H9 (cell line): ENCODE measurements at regions not wholly inside any gene's neighbourhood (a gene's known extent, or its start where the extent isn't known, plus 50 kb on each side); places are given as distances from the start of the nearest gene placed in this dataset.

Experiments used
- DNase-seq: peaks from one replicate; pipeline ENCODE4 v3.0.0-alpha.2; 2017
- H2AFZ ChIP-seq: one replicate; pipeline ENCODE4 v1.6.1; 2013; ENCODE audit warnings: mild to moderate bottlenecking, low read length, control low read depth, moderate library complexity
- H2AK5ac ChIP-seq: 2 replicates; pipeline ENCODE4 v1.6.1; 2013; ENCODE audit warnings: low read length, control low read depth, mixed read lengths; ENCODE audit not compliant: insufficient read length
- H2BK120ac ChIP-seq: one replicate; pipeline ENCODE4 v1.6.1; 2013; ENCODE audit warnings: low read depth, mild to moderate bottlenecking, low read length, control low read depth, inconsistent platforms; ENCODE audit not compliant: poor library complexity, severe bottlenecking
- H2BK12ac ChIP-seq: 2 replicates; pipeline ENCODE4 v1.6.1; 2013; ENCODE audit warnings: low read length, control low read depth, mixed read lengths, low read depth; ENCODE audit not compliant: insufficient read length
- H2BK15ac ChIP-seq: 2 replicates; pipeline ENCODE4 v1.6.1; 2013; ENCODE audit warnings: low read depth, low read length, control low read depth
- H2BK20ac ChIP-seq: one replicate; pipeline ENCODE4 v1.6.1; 2013; ENCODE audit warnings: low read depth, mild to moderate bottlenecking, low read length, control low read depth, inconsistent platforms; ENCODE audit not compliant: poor library complexity, severe bottlenecking
- H2BK5ac ChIP-seq: 2 replicates; pipeline ENCODE4 v1.6.1; 2013; ENCODE audit warnings: low read length, control low read depth, mixed read lengths; ENCODE audit not compliant: insufficient read length
- H3K14ac ChIP-seq: 2 replicates; pipeline ENCODE4 v1.6.1; 2013; ENCODE audit warnings: low read length, control low read depth; ENCODE audit not compliant: insufficient read depth
- H3K18ac ChIP-seq: 2 replicates; pipeline ENCODE4 v1.6.1; 2013; ENCODE audit warnings: low read depth, mild to moderate bottlenecking, mixed read lengths, low read length, control low read depth; ENCODE audit not compliant: insufficient read length
- H3K23ac ChIP-seq: 2 replicates; pipeline ENCODE4 v1.6.1; 2013; ENCODE audit warnings: low read length, control low read depth, mixed read lengths, low read depth; ENCODE audit not compliant: insufficient read length
- H3K23me2 ChIP-seq: 2 replicates; pipeline ENCODE4 v1.6.1; 2013; ENCODE audit warnings: low read depth, mild to moderate bottlenecking, mixed read lengths, low read length, control low read depth; ENCODE audit not compliant: insufficient read length, poor library complexity, severe bottlenecking
- H3K27ac ChIP-seq: 2 replicates; pipeline ENCODE4 v1.5.1; 2013; ENCODE audit warnings: low read length, control low read depth, mixed read lengths, low read depth; ENCODE audit not compliant: insufficient read length
- H3K27me3 ChIP-seq: 2 replicates; pipeline ENCODE4 v1.6.1; 2013; ENCODE audit warnings: low read length, control low read depth, inconsistent platforms; ENCODE audit not compliant: insufficient read depth
- H3K4ac ChIP-seq: 2 replicates; pipeline ENCODE4 v1.6.1; 2013; ENCODE audit warnings: low read depth, mild to moderate bottlenecking, control low read depth, inconsistent platforms, low read length, moderate library complexity
- H3K4me1 ChIP-seq: 2 replicates; pipeline ENCODE4 v1.6.1; 2013; ENCODE audit warnings: low read length, control low read depth, inconsistent platforms; ENCODE audit not compliant: insufficient read depth
- H3K4me2 ChIP-seq: 2 replicates; pipeline ENCODE4 v1.6.1; 2013; ENCODE audit warnings: low read length, control low read depth, mixed read lengths; ENCODE audit not compliant: insufficient read length, insufficient read depth
- H3K56ac ChIP-seq: 2 replicates; pipeline ENCODE4 v1.6.1; 2013; ENCODE audit warnings: low read depth, mild to moderate bottlenecking, mixed read lengths, low read length, control low read depth; ENCODE audit not compliant: insufficient read length
- H3K79me1 ChIP-seq: 2 replicates; pipeline ENCODE4 v1.6.1; 2013; ENCODE audit warnings: low read depth, mild to moderate bottlenecking, moderate library complexity, low read length, control low read depth, inconsistent platforms; ENCODE audit not compliant: insufficient read depth, poor library complexity, severe bottlenecking
- H3K79me2 ChIP-seq: 2 replicates; pipeline ENCODE4 v1.6.1; 2013; ENCODE audit warnings: low read length, control low read depth, inconsistent platforms; ENCODE audit not compliant: insufficient read depth
- H3K9ac ChIP-seq: 2 replicates; pipeline ENCODE4 v1.6.1; 2013; ENCODE audit warnings: low read length, control low read depth, mixed read lengths; ENCODE audit not compliant: insufficient read length; ENCODE audit errors: extremely low read depth
- H3K9me3 ChIP-seq: one replicate; pipeline ENCODE4 v1.6.1; 2013; ENCODE audit warnings: low read depth, low read length, inconsistent platforms; ENCODE audit not compliant: control insufficient read depth
- H3T11ph ChIP-seq: one replicate; pipeline ENCODE4 v1.6.1; 2013; ENCODE audit warnings: mild to moderate bottlenecking, low read length, control low read depth, inconsistent platforms
- H4K20me1 ChIP-seq: one replicate; pipeline ENCODE4 v1.6.1; 2013; ENCODE audit not compliant: control insufficient read depth, insufficient read length, insufficient read depth
- H4K5ac ChIP-seq: 2 replicates; pipeline ENCODE4 v1.6.1; 2013; ENCODE audit warnings: low read depth, mild to moderate bottlenecking, mixed read lengths, low read length, control low read depth; ENCODE audit not compliant: insufficient read length
- H4K8ac ChIP-seq: replicated peaks from 2 replicates; pipeline ENCODE4 v1.6.1; 2013; ENCODE audit warnings: low read length, control low read depth, mixed read lengths, low read depth; ENCODE audit not compliant: insufficient read length
- H4K91ac ChIP-seq: 2 replicates; pipeline ENCODE4 v1.6.1; 2013; ENCODE audit warnings: low read depth, mild to moderate bottlenecking, moderate library complexity, mixed read lengths, low read length, control low read depth; ENCODE audit not compliant: insufficient read length
- H3K27ac Mint-ChIP-seq, 3 experiments: 2 replicates in 2 of 3; 3 replicates in 1 of 3; pipeline ENCODE4 v1.8.0; 2020 to 2021; ENCODE audit warnings: mixed read lengths in 3 of 3, mild to moderate bottlenecking in 1 of 3, moderate library complexity in 1 of 3
- H3K27me3 Mint-ChIP-seq: 2 replicates; pipeline ENCODE4 v1.8.0; 2021; ENCODE audit warnings: low read depth, mild to moderate bottlenecking, moderate library complexity, mixed read lengths
- H3K36me3 Mint-ChIP-seq, 3 experiments: 2 replicates in 2 of 3; 3 replicates in 1 of 3; pipeline ENCODE4 v1.8.0; 2020 to 2021; ENCODE audit warnings: low read depth in 3 of 3, mixed read lengths in 3 of 3; ENCODE audit not compliant: insufficient read depth in 1 of 3
- H3K4me1 Mint-ChIP-seq, 2 experiments: 2 replicates each; pipeline ENCODE4 v1.8.0; 2020; ENCODE audit warnings: mixed read lengths in 2 of 2
- H3K4me3 Mint-ChIP-seq, 2 experiments: 2 replicates in 1 of 2; 3 replicates in 1 of 2; pipeline ENCODE4 v1.8.0; 2020 to 2021; ENCODE audit warnings: mild to moderate bottlenecking in 2 of 2, mixed read lengths in 2 of 2, moderate library complexity in 1 of 2
- H3K9me3 Mint-ChIP-seq, 2 experiments: 2 replicates in 1 of 2; 3 replicates in 1 of 2; pipeline ENCODE4 v1.8.0; 2020; ENCODE audit warnings: mild to moderate bottlenecking in 2 of 2, mixed read lengths in 2 of 2, moderate library complexity in 1 of 2
- CTCF ChIP-seq: fragments of 200-600 bp; sonication (generic); conservative IDR thresholded peaks from 3 replicates; pipeline ENCODE4 v1.8.0; 2021; ENCODE audit warnings: antibody characterized with exemption, mild to moderate bottlenecking
- WGBS: extraction: QIAGEN DNeasy Blood & Tissue Kit; methylation state at CpG from one replicate; pipeline ENCODE4 v1.1.7; 2013; ENCODE audit warnings: missing lambda C conversion rate, low lambda C conversion rate, mixed read lengths; ENCODE audit not compliant: insufficient read length; ENCODE audit errors: extremely low coverage; 5-methylcytosine and 5-hydroxymethylcytosine counted together

- no peak for DNase-seq
- no peaks in the 10 kb centered on the region for H3K36me3 Mint-ChIP-seq
- H3K27me3 ChIP-seq: no peaks in the 10 kb centered on the region
- H3K4me1 Mint-ChIP-seq: no peaks in the 10 kb centered on the region
- no peaks in the 10 kb centered on the region for H3K23me2 ChIP-seq
- TF ChIP-seq CTCF: no peak
- H2AK5ac ChIP-seq: no peak overlapping the region
- H2BK5ac ChIP-seq: no peak overlapping the region
- no peak overlapping the region for H3K14ac ChIP-seq
- no peaks in the 10 kb centered on the region for H3K9me3 ChIP-seq
- H3K9me3 Mint-ChIP-seq: peaks cover 0 to 7% of the 10 kb centered on the region in 2 experiments; a peak in 1 of 5 replicates
- H4K20me1 ChIP-seq: no peaks in the 10 kb centered on the region
- no peaks in the 10 kb centered on the region for H3K79me2 ChIP-seq
- H3K18ac ChIP-seq: no peak overlapping the region
- no peak overlapping the region for H3K27ac Mint-ChIP-seq
- H2AFZ ChIP-seq: no peak overlapping the region
- H3K23ac ChIP-seq: no peak overlapping the region
- no peak overlapping the region for H3K4ac ChIP-seq
- no peak overlapping the region for H2BK120ac ChIP-seq
- H3T11ph ChIP-seq: no peak overlapping the region
- no peak overlapping the region for H4K8ac ChIP-seq
- WGBS: no CpG with 5 or more reads among the region's 3 CpGs
- no peaks in the 10 kb centered on the region for H3K4me1 ChIP-seq
- H3K4me2 ChIP-seq: no peak overlapping the region
- no peak overlapping the region for H3K56ac ChIP-seq
- H2BK15ac ChIP-seq: no peak overlapping the region
- no peak overlapping the region for H4K5ac ChIP-seq
- no peaks in the 10 kb centered on the region for H3K79me1 ChIP-seq
- H3K9ac ChIP-seq: no peak overlapping the region
- H2BK12ac ChIP-seq: no peak overlapping the region
- no peak overlapping the region for H3K27ac ChIP-seq
- no peak overlapping the region for H2BK20ac ChIP-seq
- no peak overlapping the region for H3K4me3 Mint-ChIP-seq
- H4K91ac ChIP-seq: no peak overlapping the region
- no peaks in the 10 kb centered on the region for H3K27me3 Mint-ChIP-seq
These were observed 141.5 kb upstream of the ARID2 start for GRCh38 chr12:45587877-45588533.
